Mesendoderm (in vitro differentiated cells): ENCODE measurements at regions not wholly inside any gene's neighbourhood (a gene's known extent, or its start where the extent isn't known, plus 50 kb on each side); places are given as distances from the start of the nearest gene placed in this dataset.

Experiments
- DNase-seq: peaks from one replicate; pipeline ENCODE4 v3.0.0; 2013
- H2AK5ac ChIP-seq: 2 replicates; pipeline ENCODE4 v1.6.1; 2013; ENCODE audit warnings: low read length, inconsistent platforms
- H2BK120ac ChIP-seq: 2 replicates; pipeline ENCODE4 v1.6.1; 2013; ENCODE audit warnings: low read depth, mild to moderate bottlenecking, low read length, moderate library complexity, mixed read lengths
- H2BK15ac ChIP-seq: replicated peaks from 2 replicates; pipeline ENCODE4 v1.6.1; 2013; ENCODE audit warnings: low read depth, mild to moderate bottlenecking, moderate library complexity
- H2BK5ac ChIP-seq: 2 replicates; pipeline ENCODE4 v1.6.1; 2013; ENCODE audit warnings: low read length, inconsistent platforms
- H3K18ac ChIP-seq: 2 replicates; pipeline ENCODE4 v1.6.1; 2013; ENCODE audit warnings: mild to moderate bottlenecking, low read length, mixed read lengths
- H3K23ac ChIP-seq: one replicate; pipeline ENCODE4 v1.6.1; 2013; ENCODE audit warnings: low read length
- H3K27ac ChIP-seq: 2 replicates; pipeline ENCODE4 v1.5.1; 2013; ENCODE audit warnings: low read depth, mild to moderate bottlenecking, inconsistent platforms, low read length, moderate library complexity
- H3K27me3 ChIP-seq: 2 replicates; pipeline ENCODE4 v1.6.1; 2013; ENCODE audit warnings: low read length, control low read depth, mild to moderate bottlenecking, inconsistent platforms; ENCODE audit not compliant: insufficient read depth, poor library complexity
- H3K36me3 ChIP-seq: 2 replicates; pipeline ENCODE4 v1.6.1; 2013; ENCODE audit warnings: low read length, inconsistent platforms; ENCODE audit not compliant: control insufficient read depth, insufficient read depth
- H3K4ac ChIP-seq: one replicate; pipeline ENCODE4 v1.6.1; 2013; ENCODE audit warnings: low read depth, mild to moderate bottlenecking, low read length, moderate library complexity
- H3K4me1 ChIP-seq: 2 replicates; pipeline ENCODE4 v1.6.1; 2013; ENCODE audit warnings: low read depth, low read length, inconsistent platforms; ENCODE audit not compliant: control insufficient read depth
- H3K4me2 ChIP-seq: 2 replicates; pipeline ENCODE4 v1.6.1; 2013; ENCODE audit warnings: low read length
- H3K4me3 ChIP-seq: 2 replicates; pipeline ENCODE4 v1.5.1; 2013; ENCODE audit warnings: mild to moderate bottlenecking, low read length
- H3K56ac ChIP-seq: one replicate; pipeline ENCODE4 v1.6.1; 2013; ENCODE audit warnings: low read length
- H3K79me1 ChIP-seq: 2 replicates; pipeline ENCODE4 v1.6.1; 2013; ENCODE audit warnings: low read length, inconsistent platforms
- H3K79me2 ChIP-seq: 2 replicates; pipeline ENCODE4 v1.6.1; 2013; ENCODE audit warnings: mild to moderate bottlenecking, low read length; ENCODE audit not compliant: control insufficient read depth, insufficient read depth
- H3K9ac ChIP-seq: 2 replicates; pipeline ENCODE4 v1.6.1; 2013; ENCODE audit warnings: low read length, inconsistent platforms
- H4K5ac ChIP-seq: one replicate; pipeline ENCODE4 v1.6.1; 2013; ENCODE audit warnings: low read length
- H4K8ac ChIP-seq: one replicate; pipeline ENCODE4 v1.6.1; 2013; ENCODE audit warnings: low read depth, mild to moderate bottlenecking, control low read depth, low read length, moderate library complexity
- WGBS: extraction: QIAGEN DNeasy Blood & Tissue Kit; methylation state at CpG from one replicate; pipeline ENCODE4 v1.1.7; 2013; ENCODE audit warnings: low lambda C conversion rate, missing lambda C conversion rate; ENCODE audit not compliant: insufficient coverage; ENCODE audit errors: extremely low coverage; 5-methylcytosine and 5-hydroxymethylcytosine counted together

- no peaks in the 10 kb centered on the region for H3K4me1 ChIP-seq
- no peak overlapping the region for H3K23ac ChIP-seq
- no peak overlapping the region for H3K4ac ChIP-seq
- H3K27me3 ChIP-seq, result no peaks in the 10 kb centered on the region
- DNase-seq, result no peak
- WGBS, result no CpG with 5 or more reads among the region's 4 CpGs
- H3K18ac ChIP-seq, result no peak overlapping the region
- no peak overlapping the region for H2BK5ac ChIP-seq
- H4K5ac ChIP-seq, result no peak overlapping the region
- H3K79me1 ChIP-seq, result no peaks in the 10 kb centered on the region
- H2BK120ac ChIP-seq, result no peak overlapping the region
- H3K27ac ChIP-seq, result no peak overlapping the region
- H3K79me2 ChIP-seq, result no peaks in the 10 kb centered on the region
- H3K9ac ChIP-seq, result no peak overlapping the region
- no peak overlapping the region for H3K56ac ChIP-seq
- no peak overlapping the region for H3K4me3 ChIP-seq
- no peak overlapping the region for H2AK5ac ChIP-seq
- no peak overlapping the region for H3K4me2 ChIP-seq
- no peaks in the 10 kb centered on the region for H3K36me3 ChIP-seq
- no peak overlapping the region for H4K8ac ChIP-seq
- H2BK15ac ChIP-seq, result no peak overlapping the region
Observed at GRCh38 chr11:127070808-127071207, 70.2 kb upstream of the KIRREL3 start.

- no peaks in the 10 kb centered on the region for H3K27me3 ChIP-seq
- H3K79me1 ChIP-seq, result no peaks in the 10 kb centered on the region
- no peak overlapping the region for H3K9ac ChIP-seq
- no peak overlapping the region for H2BK120ac ChIP-seq
- H3K4me2 ChIP-seq, result no peak overlapping the region
- H3K36me3 ChIP-seq, result no peaks in the 10 kb centered on the region
- WGBS, result no CpG with 5 or more reads among the region's 7 CpGs
- no peak overlapping the region for H2AK5ac ChIP-seq
- H3K56ac ChIP-seq, result no peak overlapping the region
- no peak overlapping the region for H2BK15ac ChIP-seq
- no peak overlapping the region for H2BK5ac ChIP-seq
- H3K4me3 ChIP-seq, result no peak overlapping the region
- no peak overlapping the region for H4K8ac ChIP-seq
- no peak overlapping the region for H3K18ac ChIP-seq
- H3K23ac ChIP-seq, result no peak overlapping the region
- H3K4ac ChIP-seq, result no peak overlapping the region
- no peak overlapping the region for H4K5ac ChIP-seq
- DNase-seq, result no peak
- no peaks in the 10 kb centered on the region for H3K79me2 ChIP-seq
- H3K4me1 ChIP-seq, result no peaks in the 10 kb centered on the region
- no peak overlapping the region for H3K27ac ChIP-seq
Observed at GRCh38 chr11:127066401-127067090, 66.0 kb upstream of the KIRREL3 start.

- no peak overlapping the region for H3K18ac ChIP-seq
- H4K8ac ChIP-seq, result no peak overlapping the region
- H2BK15ac ChIP-seq, result no peak overlapping the region
- no peaks in the 10 kb centered on the region for H3K4me1 ChIP-seq
- no peak overlapping the region for H2BK120ac ChIP-seq
- no peak overlapping the region for H3K4me2 ChIP-seq
- no peak overlapping the region for H4K5ac ChIP-seq
- no peak overlapping the region for H3K4ac ChIP-seq
- no peak overlapping the region for H2BK5ac ChIP-seq
- no peak for DNase-seq
- no peaks in the 10 kb centered on the region for H3K36me3 ChIP-seq
- no peaks in the 10 kb centered on the region for H3K79me1 ChIP-seq
- H3K4me3 ChIP-seq, result no peak overlapping the region
- no peak overlapping the region for H3K56ac ChIP-seq
- H2AK5ac ChIP-seq, result no peak overlapping the region
- H3K9ac ChIP-seq, result no peak overlapping the region
- no peak overlapping the region for H3K23ac ChIP-seq
- H3K27ac ChIP-seq, result no peak overlapping the region
- WGBS, result no CpG with 5 or more reads among the region's 3 CpGs
- H3K27me3 ChIP-seq, result no peaks in the 10 kb centered on the region
- no peaks in the 10 kb centered on the region for H3K79me2 ChIP-seq
Observed at GRCh38 chr11:127063241-127063640, 62.7 kb upstream of the KIRREL3 start.

DNA sequence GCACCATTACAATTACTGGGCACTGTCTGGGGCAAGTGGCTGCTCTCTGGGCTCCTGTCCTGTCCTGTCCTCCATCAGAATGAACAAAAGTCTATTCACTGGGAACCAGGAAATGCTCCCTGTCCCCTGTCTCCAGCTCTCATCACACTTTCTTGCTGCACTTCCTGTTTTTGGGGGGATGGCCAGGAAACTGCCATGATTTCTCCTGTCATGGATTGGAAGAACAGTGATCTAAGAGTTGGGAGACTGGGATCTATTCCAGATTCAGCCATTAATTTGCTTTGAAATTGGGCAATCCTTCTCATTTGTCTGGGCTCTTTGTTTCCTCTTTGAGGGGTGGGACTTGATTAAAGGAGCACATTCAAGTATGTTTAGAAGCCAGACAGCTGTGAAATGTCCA lies 61.4 kb upstream of the KIRREL3 start:
- Histone ChIP-seq H3K4me2 (no peak overlapping the region), H3K56ac (no peak overlapping the region), H4K5ac (no peak overlapping the region), H3K4ac (no peak overlapping the region), H3K4me1 (no peaks in the 10 kb centered on the region), H3K18ac (no peak overlapping the region), H3K23ac (no peak overlapping the region), H3K79me1 (no peaks in the 10 kb centered on the region), H3K27ac (no peak overlapping the region), H2BK15ac (no peak overlapping the region), H3K27me3 (no peaks in the 10 kb centered on the region), H2BK5ac (no peak overlapping the region), H3K9ac (no peak overlapping the region), H3K36me3 (no peaks in the 10 kb centered on the region), H3K79me2 (no peaks in the 10 kb centered on the region), H4K8ac (no peak overlapping the region), H2BK120ac (no peak overlapping the region), H2AK5ac (no peak overlapping the region), H3K4me3 (no peak overlapping the region)
- DNase-seq, result no peak

DNA sequence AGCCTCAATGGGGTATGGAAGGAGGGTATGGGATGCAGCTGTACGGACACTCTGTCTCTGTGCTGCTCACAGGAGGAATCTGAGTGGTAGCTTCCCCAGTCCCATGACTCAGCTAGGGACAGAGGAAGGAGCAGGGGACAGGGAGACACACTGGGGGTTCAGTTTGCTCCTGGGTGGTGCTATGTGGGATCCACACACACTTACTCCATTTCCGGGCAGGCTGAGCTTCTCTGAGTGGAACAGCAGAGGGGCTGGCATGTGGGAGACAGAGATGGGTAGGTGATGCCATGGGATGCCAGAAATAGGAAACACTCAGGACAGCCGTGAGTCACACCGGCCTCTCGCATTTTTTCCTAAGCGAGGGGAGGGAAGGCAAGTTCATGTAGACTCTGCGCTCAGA lies 59.2 kb upstream of the KIRREL3 start:
- Histone ChIP-seq H3K23ac (no peak overlapping the region), H3K4me2 (no peak overlapping the region), H3K4me1 (no peaks in the 10 kb centered on the region), H3K36me3 (no peaks in the 10 kb centered on the region), H2BK15ac (no peak overlapping the region), H3K9ac (no peak overlapping the region), H3K4me3 (no peak overlapping the region), H3K27me3 (no peaks in the 10 kb centered on the region), H2BK5ac (no peak overlapping the region), H3K79me1 (no peaks in the 10 kb centered on the region), H2BK120ac (no peak overlapping the region), H4K8ac (no peak overlapping the region), H3K18ac (no peak overlapping the region), H3K4ac (no peak overlapping the region), H3K79me2 (no peaks in the 10 kb centered on the region), H3K27ac (no peak overlapping the region), H3K56ac (no peak overlapping the region), H2AK5ac (no peak overlapping the region), H4K5ac (no peak overlapping the region)
- no peak for DNase-seq
- WGBS, result no CpG with 5 or more reads among the region's 7 CpGs

- no peak overlapping the region for H3K4ac ChIP-seq
- no CpG with 5 or more reads among the region's 11 CpGs for WGBS
- H3K4me3 ChIP-seq, result no peak overlapping the region
- H4K8ac ChIP-seq, result no peak overlapping the region
- no peak overlapping the region for H3K18ac ChIP-seq
- H2BK15ac ChIP-seq, result no peak overlapping the region
- no peaks in the 10 kb centered on the region for H3K4me1 ChIP-seq
- H4K5ac ChIP-seq, result no peak overlapping the region
- no peak overlapping the region for H2BK5ac ChIP-seq
- DNase-seq, result no peak
- no peak overlapping the region for H3K56ac ChIP-seq
- H3K23ac ChIP-seq, result no peak overlapping the region
- H3K36me3 ChIP-seq, result no peaks in the 10 kb centered on the region
- H3K27ac ChIP-seq, result no peak overlapping the region
- H3K9ac ChIP-seq, result no peak overlapping the region
- H2AK5ac ChIP-seq, result no peak overlapping the region
- no peak overlapping the region for H3K4me2 ChIP-seq
- H3K27me3 ChIP-seq, result no peaks in the 10 kb centered on the region
- no peaks in the 10 kb centered on the region for H3K79me2 ChIP-seq
- no peak overlapping the region for H2BK120ac ChIP-seq
- H3K79me1 ChIP-seq, result no peaks in the 10 kb centered on the region
Observed at GRCh38 chr11:127059286-127059685, 58.7 kb upstream of the KIRREL3 start.
